Uterus (tissue), 3 donors: ENCODE measurements at regions not wholly inside any gene's neighbourhood (a gene's known extent, or its start where the extent isn't known, plus 50 kb on each side); places are given as distances from the start of the nearest gene placed in this dataset.

ENCODE experiments used
- DNase-seq, 2 donors: peaks; one replicate each; pipeline ENCODE4 v3.0.0-alpha.2; 2019 to 2020
- H3K27ac ChIP-seq, 2 donors: fragments of 200-600 bp; sonication (generic); 1 replicate in 1 of 2; 2 replicates in 1 of 2; pipeline ENCODE4 v1.5.1; 2016 to 2018
- H3K27me3 ChIP-seq, 2 donors: fragments of 200-600 bp; sonication (generic); one replicate each; pipeline ENCODE4 v1.5.1; 2018 to 2019; ENCODE audit warnings: control low read depth in 1 of 2
- H3K36me3 ChIP-seq, 2 donors: fragments of 200-600 bp; sonication (generic); one replicate each; pipeline ENCODE4 v1.5.1; 2019; ENCODE audit warnings: control low read depth in 1 of 2
- H3K4me1 ChIP-seq, 2 donors: fragments of 200-600 bp; sonication (generic); one replicate each; pipeline ENCODE4 v1.5.1; 2018 to 2019; ENCODE audit warnings: control low read depth in 1 of 2
- H3K4me3 ChIP-seq, 2 donors: fragments of 200-600 bp; sonication (generic); 1 replicate in 1 of 2; 2 replicates in 1 of 2; pipeline ENCODE4 v1.5.1; 2018 to 2019; ENCODE audit warnings: mild to moderate bottlenecking in 1 of 2
- H3K9me3 ChIP-seq, 2 donors: fragments of 200-600 bp; sonication (generic); one replicate each; pipeline ENCODE4 v1.5.1; 2019; ENCODE audit warnings: control low read depth in 1 of 2
- POLR2A ChIP-seq, 2 donors: fragments of 450-650 bp; IDR thresholded peaks; one replicate each; pipeline ENCODE4 v1.6.1; 2016; ENCODE audit warnings: antibody characterized with exemption in 2 of 2, mild to moderate bottlenecking in 1 of 2, moderate library complexity in 1 of 2
- intact Hi-C: fragments of 100-400 bp; cut with DNase I; formaldehyde crosslinking; loops from one replicate; pipeline ENCODE4 v1.15.1; 2023; ENCODE audit warnings: low total_unique reads
- TF ChIP-seq, protein P1 (sequence below), 4 experiments: fragments of 200-600 bp in 2 of 4; fragments of 450-650 bp in 2 of 4; sonication (generic) in 2 of 4; IDR thresholded peaks; one replicate each; pipeline ENCODE4 v1.5.1; 2016 to 2019; ENCODE audit warnings: antibody characterized with exemption in 4 of 4, mild to moderate bottlenecking in 2 of 4, moderate library complexity in 1 of 4
- donor health status: DM: yes; HTN: yes; CAD: no.

DNA sequence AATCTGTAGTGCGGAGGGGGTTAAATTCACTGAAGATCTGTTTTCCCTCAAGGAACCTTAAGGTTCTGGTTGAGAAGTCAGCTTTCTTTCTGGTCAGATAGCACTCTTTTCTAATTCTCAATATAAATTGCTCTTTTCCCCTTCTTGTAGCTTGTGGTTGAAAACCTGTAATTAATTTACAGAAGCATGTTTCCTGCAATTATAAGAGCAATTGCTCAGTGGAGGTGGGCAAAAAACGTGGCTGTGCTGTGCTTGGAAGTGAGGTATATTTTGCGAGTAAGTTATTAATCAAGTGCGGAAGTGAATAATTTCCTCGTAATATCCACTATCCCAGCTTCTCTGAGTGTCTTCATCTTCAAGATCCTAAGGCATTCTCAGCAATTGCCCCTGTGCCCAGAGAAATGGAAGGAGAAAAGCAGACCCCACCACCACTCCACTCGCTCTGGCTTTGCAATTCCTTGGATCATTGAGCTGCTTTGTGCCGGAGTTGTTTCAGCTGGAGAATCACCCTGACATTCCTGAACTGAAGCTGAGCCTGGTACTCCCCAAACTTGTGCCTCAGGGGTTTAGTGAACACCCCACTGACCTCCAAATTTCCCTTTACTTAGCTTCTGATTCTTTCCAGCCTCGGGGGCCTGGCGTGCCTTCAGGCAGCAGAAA, 140.6 kb downstream of the LRRC70 start:
- Histone ChIP-seq H3K4me1 (no peaks in the 10 kb centered on the region), H3K36me3 (no peaks in the 10 kb centered on the region), H3K27ac (no peak overlapping the region), H3K27me3 (no peaks in the 10 kb centered on the region), H3K9me3 (no peaks in the 10 kb centered on the region), H3K4me3 (no peak overlapping the region)
- DNase-seq = no peak
- intact Hi-C loops = no loop called here
- TF ChIP-seq, protein P1, sequence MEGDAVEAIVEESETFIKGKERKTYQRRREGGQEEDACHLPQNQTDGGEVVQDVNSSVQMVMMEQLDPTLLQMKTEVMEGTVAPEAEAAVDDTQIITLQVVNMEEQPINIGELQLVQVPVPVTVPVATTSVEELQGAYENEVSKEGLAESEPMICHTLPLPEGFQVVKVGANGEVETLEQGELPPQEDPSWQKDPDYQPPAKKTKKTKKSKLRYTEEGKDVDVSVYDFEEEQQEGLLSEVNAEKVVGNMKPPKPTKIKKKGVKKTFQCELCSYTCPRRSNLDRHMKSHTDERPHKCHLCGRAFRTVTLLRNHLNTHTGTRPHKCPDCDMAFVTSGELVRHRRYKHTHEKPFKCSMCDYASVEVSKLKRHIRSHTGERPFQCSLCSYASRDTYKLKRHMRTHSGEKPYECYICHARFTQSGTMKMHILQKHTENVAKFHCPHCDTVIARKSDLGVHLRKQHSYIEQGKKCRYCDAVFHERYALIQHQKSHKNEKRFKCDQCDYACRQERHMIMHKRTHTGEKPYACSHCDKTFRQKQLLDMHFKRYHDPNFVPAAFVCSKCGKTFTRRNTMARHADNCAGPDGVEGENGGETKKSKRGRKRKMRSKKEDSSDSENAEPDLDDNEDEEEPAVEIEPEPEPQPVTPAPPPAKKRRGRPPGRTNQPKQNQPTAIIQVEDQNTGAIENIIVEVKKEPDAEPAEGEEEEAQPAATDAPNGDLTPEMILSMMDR (IDR thresholded peaks at IDR 0.05) = no peak
- no peak for TF ChIP-seq POLR2A (IDR thresholded peaks at IDR 0.05)

DNA sequence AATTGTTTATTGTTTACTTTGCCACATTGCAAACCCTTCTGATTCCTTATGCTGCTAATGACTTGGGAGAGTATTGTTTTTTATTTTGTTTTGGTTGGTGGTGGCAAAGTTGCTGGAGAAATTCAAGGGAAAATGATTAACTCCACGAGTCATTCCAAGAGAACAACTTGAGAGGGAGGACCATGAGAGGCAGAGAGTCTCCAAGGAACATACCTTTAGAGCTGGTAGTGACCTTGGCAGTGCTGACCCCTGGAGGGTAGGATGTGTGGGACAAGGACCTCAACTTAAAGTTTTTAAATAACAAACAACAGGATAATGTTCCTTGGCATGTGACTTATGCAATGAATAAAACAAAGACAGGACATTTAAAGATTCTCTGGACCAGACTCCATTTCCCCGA, 139.7 kb downstream of the LRRC70 start:
- Histone ChIP-seq H3K36me3 (no peaks in the 10 kb centered on the region), H3K4me1 (no peaks in the 10 kb centered on the region), H3K27ac (no peak overlapping the region), H3K4me3 (no peak overlapping the region), H3K9me3 (no peaks in the 10 kb centered on the region), H3K27me3 (no peaks in the 10 kb centered on the region)
- no peak for DNase-seq
- intact Hi-C loops = no loop called here
- no peak for TF ChIP-seq POLR2A (IDR thresholded peaks at IDR 0.05)
- TF ChIP-seq, protein P1 (IDR thresholded peaks at IDR 0.05) = no peak

DNA sequence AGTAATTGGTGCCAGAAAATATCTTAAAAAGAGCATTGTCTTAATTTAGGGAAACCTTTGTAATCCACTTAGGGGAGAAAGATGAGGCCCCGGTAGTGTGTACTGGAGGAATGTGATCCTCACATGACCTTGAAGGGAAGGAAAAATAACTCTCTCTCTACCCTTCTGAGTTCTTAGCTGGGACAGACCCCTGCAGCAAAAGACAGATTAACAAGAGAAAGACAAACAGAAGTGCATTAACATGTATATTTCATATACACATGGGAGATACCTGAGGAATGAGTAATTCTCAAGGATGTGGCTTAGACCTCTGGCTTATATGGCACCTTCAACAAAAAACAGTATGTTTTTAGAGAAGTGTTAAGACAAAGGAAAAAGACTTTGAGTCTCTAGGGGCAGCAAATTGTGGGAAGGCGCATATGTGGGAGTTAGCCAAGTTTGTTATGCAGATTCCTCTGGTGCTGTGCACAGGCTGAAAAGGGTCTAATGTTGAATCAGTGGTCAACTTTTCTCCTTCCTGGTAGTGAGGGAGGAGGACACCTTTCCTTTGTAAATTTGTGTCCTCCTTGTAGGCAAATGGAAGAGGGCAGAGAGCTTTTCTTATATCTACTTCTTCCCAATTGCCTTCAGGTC, 138.8 kb downstream of the LRRC70 start:
- intact Hi-C loops = no loop called here
- Histone ChIP-seq H3K27me3 (no peaks in the 10 kb centered on the region), H3K9me3 (no peaks in the 10 kb centered on the region), H3K27ac (no peak overlapping the region), H3K4me3 (no peak overlapping the region), H3K4me1 (no peaks in the 10 kb centered on the region), H3K36me3 (no peaks in the 10 kb centered on the region)
- TF ChIP-seq POLR2A (IDR thresholded peaks at IDR 0.05) = no peak
- TF ChIP-seq, protein P1 (IDR thresholded peaks at IDR 0.05) = no peak
- no peak for DNase-seq

DNA sequence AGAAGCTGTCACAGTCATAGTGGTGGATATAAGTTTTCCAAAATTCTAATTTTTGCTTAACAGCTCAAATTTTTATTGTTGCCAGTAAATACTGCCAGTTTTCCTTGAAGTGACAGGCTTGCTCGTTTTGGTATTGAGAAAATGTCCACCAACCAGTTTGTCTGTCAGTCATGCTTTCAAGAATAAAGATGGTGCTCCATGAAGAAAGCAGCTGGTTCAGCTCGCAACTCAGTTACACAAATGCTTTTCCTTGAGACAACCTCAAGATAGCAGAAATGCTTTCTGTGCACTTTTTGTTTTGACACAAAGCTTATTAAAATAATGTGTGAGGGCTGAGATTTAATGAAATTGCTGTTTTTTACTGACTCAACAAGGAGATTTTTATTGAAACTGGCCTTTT, 135.7 kb downstream of the LRRC70 start:
- intact Hi-C loops = no loop called here
- Histone ChIP-seq H3K4me3 (no peak overlapping the region), H3K36me3 (no peaks in the 10 kb centered on the region), H3K4me1 (no peaks in the 10 kb centered on the region), H3K27me3 (no peaks in the 10 kb centered on the region), H3K27ac (no peak overlapping the region), H3K9me3 (no peaks in the 10 kb centered on the region)
- no peak for DNase-seq
- no peak for TF ChIP-seq POLR2A (IDR thresholded peaks at IDR 0.05)

DNA sequence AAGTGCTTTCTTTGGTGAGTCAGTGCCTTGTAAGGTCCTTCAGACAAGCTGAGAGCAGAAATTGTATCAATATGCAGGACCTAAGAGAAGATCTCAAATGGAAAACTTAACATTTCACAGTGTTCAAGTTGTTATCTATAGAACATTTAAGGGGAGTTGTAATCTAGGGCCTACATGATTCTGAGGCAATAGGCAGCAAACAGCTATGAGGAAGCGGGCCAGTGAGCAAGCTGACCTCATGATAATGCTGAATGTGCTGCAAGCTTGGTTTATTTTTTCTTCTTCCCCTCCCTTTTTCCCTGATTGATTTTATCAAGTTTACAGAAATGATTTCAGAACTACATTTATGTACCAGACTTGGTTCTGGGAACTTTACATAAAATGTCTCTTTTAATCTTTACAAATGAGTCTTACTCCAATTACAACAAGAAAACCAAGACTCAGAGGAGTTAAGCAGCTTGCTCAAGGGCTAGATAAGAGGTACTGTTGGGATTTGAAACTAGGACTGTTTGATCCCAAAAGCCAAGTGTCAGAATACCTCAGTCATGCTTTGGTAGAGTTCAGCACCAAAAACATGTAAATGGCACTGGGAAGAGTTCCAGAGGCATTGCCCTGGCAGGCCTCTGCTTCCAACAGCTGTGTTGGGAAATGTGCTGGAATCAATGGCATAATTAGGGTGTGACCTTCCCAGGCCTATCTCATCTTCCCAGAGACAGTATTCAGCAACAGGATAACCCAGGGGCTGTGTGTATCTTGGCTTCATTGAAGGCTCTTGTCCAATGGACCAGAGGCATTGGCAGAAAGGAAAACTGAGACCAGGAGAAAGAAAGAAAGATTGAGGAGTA, 130.1 kb downstream of the LRRC70 start:
- Histone ChIP-seq H3K36me3 (no peaks in the 10 kb centered on the region), H3K4me1 (no peaks in the 10 kb centered on the region), H3K27me3 (no peaks in the 10 kb centered on the region), H3K27ac (no peak overlapping the region), H3K9me3 (no peaks in the 10 kb centered on the region), H3K4me3 (no peak overlapping the region)
- intact Hi-C loops = no loop called here
- TF ChIP-seq, protein P1 (IDR thresholded peaks at IDR 0.05) = no peak
- TF ChIP-seq POLR2A (IDR thresholded peaks at IDR 0.05) = no peak
- no peak for DNase-seq
